ENCODE measurements at regions not wholly inside any gene's neighbourhood (a gene's known extent, or its start where the extent isn't known, plus 50 kb on each side); places are given as distances from the start of the nearest gene placed in this dataset.

GRCh38 chr5:104178066-104178465 is 615.5 kb upstream of the NUDT12 start:
- TF ChIP-seq, protein P1, sequence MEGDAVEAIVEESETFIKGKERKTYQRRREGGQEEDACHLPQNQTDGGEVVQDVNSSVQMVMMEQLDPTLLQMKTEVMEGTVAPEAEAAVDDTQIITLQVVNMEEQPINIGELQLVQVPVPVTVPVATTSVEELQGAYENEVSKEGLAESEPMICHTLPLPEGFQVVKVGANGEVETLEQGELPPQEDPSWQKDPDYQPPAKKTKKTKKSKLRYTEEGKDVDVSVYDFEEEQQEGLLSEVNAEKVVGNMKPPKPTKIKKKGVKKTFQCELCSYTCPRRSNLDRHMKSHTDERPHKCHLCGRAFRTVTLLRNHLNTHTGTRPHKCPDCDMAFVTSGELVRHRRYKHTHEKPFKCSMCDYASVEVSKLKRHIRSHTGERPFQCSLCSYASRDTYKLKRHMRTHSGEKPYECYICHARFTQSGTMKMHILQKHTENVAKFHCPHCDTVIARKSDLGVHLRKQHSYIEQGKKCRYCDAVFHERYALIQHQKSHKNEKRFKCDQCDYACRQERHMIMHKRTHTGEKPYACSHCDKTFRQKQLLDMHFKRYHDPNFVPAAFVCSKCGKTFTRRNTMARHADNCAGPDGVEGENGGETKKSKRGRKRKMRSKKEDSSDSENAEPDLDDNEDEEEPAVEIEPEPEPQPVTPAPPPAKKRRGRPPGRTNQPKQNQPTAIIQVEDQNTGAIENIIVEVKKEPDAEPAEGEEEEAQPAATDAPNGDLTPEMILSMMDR (IDR thresholded peaks at IDR 0.05): no peak
- TF ChIP-seq POLR2AphosphoS5 (IDR thresholded peaks at IDR 0.05): no peak
- no peak for TF ChIP-seq POLR2A (IDR thresholded peaks at IDR 0.05)
